ENCODE measurements at regions not wholly inside any gene's neighbourhood (a gene's known extent, or its start where the extent isn't known, plus 50 kb on each side); places are given as distances from the start of the nearest gene placed in this dataset.

GRCh38 chr5:42337143-42337542 is 86.1 kb upstream of the GHR start:
- Histone ChIP-seq H3K9me3 (ENCODE audit: low read length) (peaks cover 11% of the 10 kb centered on the region; the same call in 1 of the 2 replicates), H3K9ac (ENCODE audit: low read length) (no peak overlapping the region), H3K4me2 (ENCODE audit: low read length) (no peak overlapping the region), H3K36me3 (ENCODE audit: low read depth, low read length) (peaks cover 6% of the 10 kb centered on the region; the same call in 1 of the 2 replicates), H3K27ac (ENCODE audit: low read length) (no peak overlapping the region), H3F3A (ENCODE audit: low read length, unreplicated experiment) (no peaks in the 10 kb centered on the region), H3K9me2 (replicated peaks; ENCODE audit: low read length) (no peaks in the 10 kb centered on the region), H3K4me3 (ENCODE audit: low read length) (no peak overlapping the region), H2AFZ (ENCODE audit: low read length) (no peak overlapping the region), H3K27me3 (ENCODE audit: low read length) (no peaks in the 10 kb centered on the region), H4K20me1 (ENCODE audit: low read length) (no peaks in the 10 kb centered on the region), H3K79me2 (ENCODE audit: low read length) (no peaks in the 10 kb centered on the region), H3K4me1 (ENCODE audit: insufficient read depth, low read length) (no peaks in the 10 kb centered on the region)
- ChIA-PET CTCF (no interaction called here), POLR2A (ENCODE audit: unreplicated experiment) (no interaction called here)
- no peak for ATAC-seq
- no peak for DNase-seq
- TF ChIP-seq CTCF (conservative IDR thresholded peaks at IDR 0.05; ENCODE audit: low read depth, low read length) = no peak
- no peak for TF ChIP-seq EZH2 (IDR thresholded peaks at IDR 0.05; ENCODE audit: low read length, unreplicated experiment)
- TF ChIP-seq EZH2phosphoT487 (IDR thresholded peaks at IDR 0.05; ENCODE audit: borderline replicate concordance, low read length) = no peak
- BruUV-seq (replicated peaks) = no TSS peak
- intact Hi-C loops (cut with micrococcal nuclease) = no loop called here

GRCh38 chr5:42337607-42338006 is 85.6 kb upstream of the GHR start:
- Histone ChIP-seq H2AFZ (ENCODE audit: low read length) (no peak overlapping the region), H3K9ac (ENCODE audit: low read length) (no peak overlapping the region), H3K4me3 (ENCODE audit: low read length) (no peak overlapping the region), H3K36me3 (ENCODE audit: low read depth, low read length) (peaks cover 6% of the 10 kb centered on the region; the same call in 1 of the 2 replicates), H3K27ac (ENCODE audit: low read length) (no peak overlapping the region), H3K9me3 (ENCODE audit: low read length) (peaks cover 11% of the 10 kb centered on the region; the same call in 1 of the 2 replicates), H3K4me1 (ENCODE audit: insufficient read depth, low read length) (no peaks in the 10 kb centered on the region), H3K4me2 (ENCODE audit: low read length) (no peak overlapping the region), H3K27me3 (ENCODE audit: low read length) (no peaks in the 10 kb centered on the region), H3K9me2 (replicated peaks; ENCODE audit: low read length) (no peaks in the 10 kb centered on the region), H3K79me2 (ENCODE audit: low read length) (no peaks in the 10 kb centered on the region), H3F3A (ENCODE audit: low read length, unreplicated experiment) (no peaks in the 10 kb centered on the region), H4K20me1 (ENCODE audit: low read length) (no peaks in the 10 kb centered on the region)
- no TSS peak for BruUV-seq (replicated peaks)
- ATAC-seq (no peak), DNase-seq (no peak)
- ChIA-PET POLR2A (ENCODE audit: unreplicated experiment) (no interaction called here), CTCF (no interaction called here)
- intact Hi-C loops (cut with micrococcal nuclease) = no loop called here
- no peak for TF ChIP-seq CTCF (conservative IDR thresholded peaks at IDR 0.05; ENCODE audit: low read depth, low read length)
- TF ChIP-seq EZH2 (IDR thresholded peaks at IDR 0.05; ENCODE audit: low read length, unreplicated experiment) = no peak
- TF ChIP-seq EZH2phosphoT487 (IDR thresholded peaks at IDR 0.05; ENCODE audit: borderline replicate concordance, low read length) = no peak

- Histone ChIP-seq H3K79me2 (ENCODE audit: low read length) (no peaks in the 10 kb centered on the region), H3K27ac (ENCODE audit: low read length) (no peak overlapping the region), H3K27me3 (ENCODE audit: low read length) (no peaks in the 10 kb centered on the region), H3K9ac (ENCODE audit: low read length) (no peak overlapping the region), H3K9me2 (replicated peaks; ENCODE audit: low read length) (no peaks in the 10 kb centered on the region), H3K4me3 (ENCODE audit: low read length) (no peak overlapping the region), H3K9me3 (ENCODE audit: low read length) (peaks cover 11% of the 10 kb centered on the region; the same call in 1 of the 2 replicates), H3K4me1 (ENCODE audit: insufficient read depth, low read length) (no peaks in the 10 kb centered on the region), H3F3A (ENCODE audit: low read length, unreplicated experiment) (no peaks in the 10 kb centered on the region), H2AFZ (ENCODE audit: low read length) (no peak overlapping the region), H3K36me3 (ENCODE audit: low read depth, low read length) (peaks cover 6% of the 10 kb centered on the region; the same call in 1 of the 2 replicates), H4K20me1 (ENCODE audit: low read length) (no peaks in the 10 kb centered on the region), H3K4me2 (ENCODE audit: low read length) (no peak overlapping the region)
- TF ChIP-seq CTCF (conservative IDR thresholded peaks at IDR 0.05; ENCODE audit: low read depth, low read length) (no peak), EZH2phosphoT487 (IDR thresholded peaks at IDR 0.05; ENCODE audit: borderline replicate concordance, low read length) (no peak), EZH2 (IDR thresholded peaks at IDR 0.05; ENCODE audit: low read length, unreplicated experiment) (no peak)
- DNase-seq (no peak), ATAC-seq (no peak)
- POLR2A ChIA-PET (ENCODE audit: unreplicated experiment) = no interaction called here
- intact Hi-C loops (cut with micrococcal nuclease) = no loop called here
- BruUV-seq (replicated peaks) = no TSS peak
- CTCF ChIA-PET = no interaction called here
Observed at GRCh38 chr5:42338136-42338535, 85.1 kb upstream of the GHR start.
